DMS79 treated with DMSO at 0.1 percent for 48 hours (cell line): ENCODE measurements at regions not wholly inside any gene's neighbourhood (a gene's known extent, or its start where the extent isn't known, plus 50 kb on each side); places are given as distances from the start of the nearest gene placed in this dataset.

Experiments
- DNase-seq: peaks from one replicate; lab custom pipeline; 2025; lab: John Stamatoyannopoulos, UW

GRCh38 chr1:191895049-191895448, 263.2 kb upstream of the RGS18 start:
- DNase-seq: no peak

GRCh38 chr1:191895462-191896058, 262.7 kb upstream of the RGS18 start:
- no peak for DNase-seq

- DNase-seq: no peak
These were observed 261.1 kb upstream of the RGS18 start for GRCh38 chr1:191897134-191897533.

GRCh38 chr1:191901651-191902050, 256.6 kb upstream of the RGS18 start:
- DNase-seq: no peak

- DNase-seq: no peak
These were observed 253.3 kb upstream of the RGS18 start for GRCh38 chr1:191904991-191905390.

GRCh38 chr1:191905781-191906180, 252.5 kb upstream of the RGS18 start:
- DNase-seq: no peak

GRCh38 chr1:191907121-191907520, 251.1 kb upstream of the RGS18 start:
- DNase-seq: no peak

- no peak for DNase-seq
These were observed 248.0 kb upstream of the RGS18 start for GRCh38 chr1:191910245-191910644.

GRCh38 chr1:191912517-191912916, 245.7 kb upstream of the RGS18 start:
- DNase-seq: no peak

GRCh38 chr1:191913260-191913977, 244.8 kb upstream of the RGS18 start:
- no peak for DNase-seq

- no peak for DNase-seq
These were observed 228.9 kb upstream of the RGS18 start for GRCh38 chr1:191929383-191929782.

GRCh38 chr1:191943684-191944083, 214.6 kb upstream of the RGS18 start:
- no peak for DNase-seq

GRCh38 chr1:191953526-191953925, 204.7 kb upstream of the RGS18 start:
- no peak for DNase-seq

GRCh38 chr1:191959856-191960255, 198.4 kb upstream of the RGS18 start:
- DNase-seq: no peak

GRCh38 chr1:191963286-191963685, 195.0 kb upstream of the RGS18 start:
- DNase-seq: no peak

- no peak for DNase-seq
These were observed 194.3 kb upstream of the RGS18 start for GRCh38 chr1:191963781-191964455.

GRCh38 chr1:191969290-191969689, 189.0 kb upstream of the RGS18 start:
- no peak for DNase-seq

- no peak for DNase-seq
These were observed 188.1 kb upstream of the RGS18 start for GRCh38 chr1:191970116-191970515.

GRCh38 chr1:191971447-191971846, 186.8 kb upstream of the RGS18 start:
- DNase-seq: no peak

- no peak for DNase-seq
These were observed 184.3 kb upstream of the RGS18 start for GRCh38 chr1:191974004-191974403.

GRCh38 chr1:191977874-191978506, 180.3 kb upstream of the RGS18 start:
- no peak for DNase-seq

GRCh38 chr1:191984856-191985255, 173.4 kb upstream of the RGS18 start:
- DNase-seq: no peak

- no peak for DNase-seq
These were observed 166.1 kb upstream of the RGS18 start for GRCh38 chr1:191992118-191992517.
